Stimulated activated CD8-positive, alpha-beta memory T cell treated with anti-CD3 and anti-CD28 coated beads, Interleukin-7, amount 100 ng/mL, for 24 hours (primary cell): ENCODE measurements at regions not wholly inside any gene's neighbourhood (a gene's known extent, or its start where the extent isn't known, plus 50 kb on each side); places are given as distances from the start of the nearest gene placed in this dataset.
"Not testable (repeated sequence)": the region's sequence is repeated elsewhere in the genome, so short reads cannot be mapped to it uniquely, and the experiment has no call there.

ENCODE experiments used
- DNase-seq: peaks from one replicate; pipeline ENCODE4 v3.0.0-alpha.2; 2020; ENCODE audit warnings: low read depth

- DNase-seq = no peak
Observed at GRCh38 chr12:131192951-131193350, 239.2 kb downstream of the ADGRD1 start.

DNA sequence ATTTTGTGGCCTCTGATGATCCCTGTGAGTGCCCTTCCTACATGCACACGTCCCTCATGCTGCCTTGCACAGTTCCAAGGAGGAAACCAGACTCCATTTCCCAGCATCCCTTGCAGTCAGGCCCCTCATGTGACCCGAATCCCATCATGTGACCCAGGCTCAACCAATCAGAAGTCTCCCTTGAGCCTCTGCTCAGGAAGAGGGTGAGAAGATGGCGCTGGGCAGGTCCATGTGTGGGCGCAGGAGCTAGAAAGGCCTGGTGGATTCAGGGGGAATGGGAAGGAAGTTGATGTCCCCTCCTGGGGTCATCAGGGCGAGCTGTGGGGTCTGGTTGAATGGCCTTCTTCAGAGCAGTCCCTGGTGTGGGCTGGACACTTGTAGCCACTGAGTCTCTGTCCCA, 240.5 kb downstream of the ADGRD1 start:
- DNase-seq = no peak

GRCh38 chr12:131195796-131196195, 242.1 kb downstream of the ADGRD1 start:
- DNase-seq = no peak

- DNase-seq = no peak
Observed at GRCh38 chr12:131196220-131196619, 242.5 kb downstream of the ADGRD1 start.

- DNase-seq = no peak
Observed at GRCh38 chr12:131197490-131197889, 243.8 kb downstream of the ADGRD1 start.

DNA sequence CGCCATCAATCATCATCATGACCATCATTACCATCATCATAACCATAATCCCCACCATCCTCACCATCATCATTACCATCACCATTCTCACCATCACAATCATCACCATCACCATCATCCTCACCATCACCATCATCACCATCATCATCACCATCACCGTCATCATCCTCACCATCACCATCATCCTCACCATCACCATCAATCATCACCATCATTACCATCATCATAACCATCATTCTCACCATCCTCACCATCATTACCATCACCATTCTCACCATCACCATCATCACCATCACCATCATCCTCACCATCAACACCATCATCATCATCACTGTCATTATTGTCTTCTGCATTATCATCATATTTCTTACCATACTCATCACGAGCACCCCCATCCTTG, 245.5 kb downstream of the ADGRD1 start:
- no peak for DNase-seq

GRCh38 chr12:131201912-131202311, 248.2 kb downstream of the ADGRD1 start:
- DNase-seq = not testable (repeated sequence)

GRCh38 chr12:131202592-131203378, 249.1 kb downstream of the ADGRD1 start:
- DNase-seq = no peak

DNA sequence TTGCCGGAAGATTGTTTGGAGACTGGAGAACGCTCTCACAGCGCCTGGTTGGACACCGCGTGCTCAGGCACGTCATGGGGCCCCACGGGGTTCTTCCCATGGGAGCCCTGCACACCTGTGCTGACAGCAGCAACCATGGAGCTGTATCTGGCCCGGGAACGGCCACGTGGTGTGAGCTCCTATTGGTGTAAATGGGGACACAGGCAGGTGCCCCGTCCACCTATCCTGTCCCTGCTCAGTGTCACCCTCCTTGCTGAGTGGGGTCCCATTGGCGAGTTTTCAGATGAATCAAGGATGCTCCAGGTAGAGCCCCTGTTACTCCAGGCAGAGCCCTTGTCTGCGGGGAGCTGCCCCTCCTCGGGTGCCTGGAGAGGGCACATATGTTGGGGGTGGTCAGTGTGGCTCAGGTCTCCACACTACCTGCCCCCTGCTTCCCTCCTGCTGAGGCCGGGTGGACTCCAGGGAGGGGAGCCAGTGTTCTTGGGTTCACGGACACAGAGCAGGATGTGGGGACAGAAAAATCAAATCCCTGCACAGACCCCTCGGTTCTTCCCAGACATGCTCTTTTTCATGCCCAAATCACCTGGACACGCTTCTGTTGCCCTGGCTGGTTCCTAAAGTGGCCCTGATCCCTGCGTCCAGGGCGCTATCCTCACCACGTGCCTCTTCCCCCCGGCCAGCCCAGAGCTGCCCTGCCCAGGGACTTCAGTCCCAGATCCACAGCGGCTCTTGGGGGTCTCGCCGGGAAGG, 250.1 kb downstream of the ADGRD1 start:
- DNase-seq = no peak

DNA sequence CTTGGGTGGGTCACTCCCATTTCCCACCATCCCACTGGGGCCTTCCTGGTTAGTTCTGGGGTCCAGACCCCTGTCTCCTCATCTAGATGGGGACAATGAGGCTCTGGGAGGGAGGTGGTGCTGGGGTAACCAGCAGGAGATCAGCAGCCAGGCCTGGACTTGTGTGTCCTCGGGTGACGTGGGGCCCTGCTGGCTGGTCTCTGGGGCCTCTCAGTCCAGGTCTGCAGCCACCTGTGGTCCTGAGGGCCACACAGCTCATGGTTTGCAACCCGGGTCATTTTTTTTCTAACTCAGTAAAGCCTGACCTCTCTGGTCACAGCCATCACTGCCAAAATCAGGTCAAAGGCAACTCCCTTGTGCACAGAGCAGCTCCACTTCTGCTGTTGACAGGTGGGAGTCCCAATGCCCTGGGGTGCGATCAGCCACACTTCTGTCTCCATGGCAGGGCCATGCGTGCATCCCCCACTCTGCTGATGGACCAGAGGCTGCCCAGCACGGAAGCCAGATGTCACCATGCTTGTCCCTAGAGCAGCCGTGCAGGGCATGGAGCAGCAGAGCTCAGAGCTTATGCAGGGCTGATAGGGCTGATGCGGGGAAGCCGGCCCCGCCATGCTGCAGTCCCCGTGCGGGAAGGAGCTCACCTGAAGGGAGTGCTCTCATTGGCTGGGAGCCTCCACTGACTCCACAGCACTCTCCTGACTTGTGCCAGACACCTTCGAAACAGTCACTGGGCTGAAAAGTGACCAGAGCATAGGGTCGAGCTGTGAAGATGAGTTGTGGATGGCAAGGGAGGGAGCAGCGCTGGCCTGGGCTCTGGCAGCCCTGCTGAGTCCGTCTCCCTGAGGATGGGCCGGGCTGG, 250.9 kb downstream of the ADGRD1 start:
- no peak for DNase-seq

DNA sequence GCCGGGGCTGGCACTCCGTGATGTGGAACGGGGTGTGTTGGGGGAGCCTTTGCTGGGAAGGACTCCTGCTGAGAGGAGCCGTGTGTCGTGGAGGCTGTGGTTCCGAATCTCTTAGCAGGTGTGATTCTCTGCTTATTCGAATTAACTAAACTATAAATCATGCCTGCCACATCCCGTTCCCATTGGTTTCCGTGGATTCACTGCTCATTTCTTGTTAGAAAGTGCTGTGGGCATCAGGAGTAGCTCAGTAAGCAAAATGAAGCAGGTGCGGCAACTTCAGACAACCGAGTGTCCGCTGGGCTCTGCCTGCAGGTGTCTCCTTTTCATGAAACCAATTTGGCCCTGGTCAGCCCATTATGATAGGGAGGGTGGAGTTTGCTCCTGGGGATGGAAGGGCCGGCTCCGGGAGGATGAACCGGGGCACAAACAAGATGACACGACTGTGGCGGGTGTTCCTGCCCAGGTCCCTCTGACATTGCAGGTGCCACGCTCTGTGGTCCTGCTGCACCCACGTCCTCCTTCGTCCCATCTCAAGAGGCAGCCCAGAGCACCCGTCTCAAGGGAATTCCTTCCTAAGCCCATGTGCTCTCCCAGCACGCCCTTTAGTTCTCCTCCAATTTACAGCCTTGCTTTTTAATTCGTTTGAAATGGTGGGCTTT, 251.7 kb downstream of the ADGRD1 start:
- DNase-seq = not testable (repeated sequence)

DNA sequence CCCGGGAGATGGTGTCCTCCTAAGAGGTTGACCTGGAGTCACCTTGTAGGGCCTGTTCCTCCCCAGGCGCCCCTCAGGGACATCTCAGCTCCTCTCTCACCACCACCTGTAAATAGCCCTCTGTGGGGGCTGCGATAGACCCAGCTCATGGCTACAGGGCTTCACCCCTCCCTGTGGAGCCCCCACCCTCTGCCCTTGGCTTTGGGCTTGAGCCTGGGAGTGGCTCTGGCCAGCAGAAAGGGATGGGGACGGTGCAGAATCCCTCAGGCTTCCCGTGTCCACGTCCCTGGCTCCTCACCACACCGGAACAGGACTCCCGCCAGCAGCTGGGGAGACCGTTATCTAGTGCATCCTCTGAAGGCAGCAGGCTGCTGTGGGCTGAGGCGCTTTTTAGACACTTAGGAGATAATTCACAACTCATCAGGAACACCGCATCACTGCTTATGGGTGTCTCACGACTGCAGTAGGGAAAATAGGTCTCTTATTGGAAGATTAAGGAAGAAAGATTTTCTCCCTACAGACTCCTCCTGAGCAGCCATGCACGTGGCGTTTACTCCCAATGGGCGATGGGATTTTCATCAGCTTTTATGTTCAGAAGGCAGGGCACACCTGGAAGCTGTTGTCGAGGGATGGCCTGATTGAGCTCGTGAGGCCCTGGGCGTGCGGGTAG, 253.1 kb downstream of the ADGRD1 start:
- not testable (repeated sequence) for DNase-seq

GRCh38 chr12:131207300-131207660, 253.6 kb downstream of the ADGRD1 start:
- not testable (repeated sequence) for DNase-seq

- not testable (repeated sequence) for DNase-seq
Observed at GRCh38 chr12:131207841-131208240, 254.1 kb downstream of the ADGRD1 start.

- no peak for DNase-seq
Observed at GRCh38 chr12:131208425-131208824, 254.7 kb downstream of the ADGRD1 start.

DNA sequence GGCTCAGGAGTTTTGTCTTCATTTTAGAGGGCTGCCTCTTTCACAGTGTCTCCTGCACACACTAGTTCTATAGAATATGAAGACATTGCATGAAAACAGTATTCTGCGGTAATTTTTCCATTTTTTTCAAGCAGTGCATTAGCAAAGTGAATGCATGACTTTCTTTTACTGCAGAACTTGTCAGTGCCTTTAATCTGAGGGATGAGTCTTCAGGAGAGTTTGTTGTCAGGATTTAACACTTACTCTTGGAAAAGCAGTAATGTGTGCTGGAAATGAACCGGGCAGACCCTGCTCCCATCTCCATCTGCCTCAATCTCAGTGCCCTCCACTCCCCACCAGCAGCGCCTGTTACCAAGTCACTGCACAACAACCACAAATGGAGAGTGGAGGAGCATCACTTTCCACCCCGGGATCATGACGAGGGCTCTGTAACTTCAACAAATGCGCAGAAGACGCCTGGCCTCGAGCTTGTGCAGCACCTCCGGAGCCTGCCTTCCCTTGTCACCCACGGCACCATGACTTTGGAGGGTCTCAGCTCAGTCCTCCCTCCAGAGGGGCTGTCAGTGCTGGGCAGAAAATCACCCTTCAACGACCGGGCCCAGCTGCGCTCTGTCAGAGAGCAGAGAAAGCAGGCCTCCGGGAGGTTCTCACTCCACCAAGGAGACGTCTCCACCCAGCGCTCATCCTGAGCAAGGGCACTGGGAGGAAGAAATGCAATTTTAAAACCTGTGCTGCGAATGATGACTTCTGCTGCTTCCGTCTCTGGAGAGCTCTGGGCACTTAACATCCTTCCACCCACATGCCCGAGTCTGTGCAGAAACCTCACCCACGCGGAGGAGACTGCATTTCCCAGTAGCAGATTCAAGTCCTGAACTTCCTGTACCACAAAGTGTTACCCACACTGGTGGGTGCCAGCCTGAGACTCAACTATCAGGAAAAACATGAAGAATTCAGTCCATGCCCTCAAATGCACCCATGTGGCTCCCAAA, 255.7 kb downstream of the ADGRD1 start:
- DNase-seq = no peak

DNA sequence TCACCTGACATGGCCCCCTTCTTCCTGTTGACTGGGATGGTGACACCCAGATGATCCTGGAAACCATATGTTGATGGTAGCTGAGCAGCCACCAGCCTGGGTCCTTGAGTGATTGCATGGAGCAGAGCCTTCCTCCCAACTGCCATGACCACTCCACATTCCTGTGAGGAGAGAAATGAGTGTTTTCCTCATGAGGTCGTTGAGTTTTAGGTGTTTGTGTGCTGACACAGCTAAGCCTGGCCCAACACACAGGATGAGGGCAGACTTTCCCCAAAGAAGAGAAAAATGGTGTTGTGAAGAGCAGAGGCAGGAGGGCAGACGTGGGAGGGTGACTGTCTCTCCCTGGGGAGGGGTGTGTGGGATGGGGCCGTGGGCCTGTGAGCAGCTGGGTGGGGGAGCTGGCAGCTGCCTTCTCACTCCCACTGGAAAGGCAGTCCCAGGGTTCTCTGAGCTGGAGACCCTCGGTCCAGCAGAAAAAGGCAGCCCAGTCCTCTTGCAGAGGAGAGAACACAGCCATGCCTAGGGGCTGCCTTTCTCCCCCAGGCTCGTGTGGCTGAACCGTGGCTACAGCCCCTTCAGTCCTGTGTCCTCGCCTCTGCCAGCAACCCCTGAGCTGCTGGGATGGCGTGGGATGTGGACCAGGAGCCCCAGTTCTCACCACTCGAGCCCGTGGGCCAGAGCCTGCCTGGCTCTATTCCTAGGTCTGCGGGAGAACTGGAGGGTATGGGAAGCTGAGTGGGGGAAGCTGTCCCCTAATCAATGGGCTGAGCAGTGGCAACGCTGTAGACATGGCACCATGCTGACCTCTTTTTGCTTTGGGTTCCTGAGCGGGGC, 257.0 kb downstream of the ADGRD1 start:
- DNase-seq = no peak

DNA sequence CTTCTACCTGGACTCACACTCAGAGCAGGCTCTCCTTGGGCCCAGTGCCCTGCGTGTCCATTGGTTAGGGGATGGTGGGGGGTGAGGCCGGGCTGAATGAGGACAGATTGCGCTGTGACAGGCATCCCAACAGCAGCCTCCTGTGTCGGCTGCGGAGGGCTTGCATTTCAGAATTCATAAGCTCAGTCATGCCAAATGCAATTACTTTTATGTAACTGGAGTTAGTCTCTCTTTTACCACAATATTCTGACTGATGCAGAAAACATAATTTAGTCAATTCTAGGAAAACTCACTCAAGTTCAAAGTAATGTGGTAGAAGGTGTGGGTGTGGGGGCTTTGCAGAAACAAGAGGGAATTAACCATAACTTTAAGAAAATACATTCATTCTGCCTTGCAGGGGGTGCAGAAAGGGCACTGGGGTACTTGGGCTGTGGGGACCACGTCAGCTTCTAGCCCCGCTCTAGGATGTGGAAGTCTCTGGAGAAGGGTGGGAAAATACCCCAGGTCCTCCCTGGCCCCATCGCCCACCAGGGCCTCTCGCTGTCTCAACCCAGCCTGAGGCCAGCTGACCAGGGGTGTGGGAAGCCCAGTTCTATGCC, 257.7 kb downstream of the ADGRD1 start:
- DNase-seq = no peak

- no peak for DNase-seq
Observed at GRCh38 chr12:131213896-131214442, 260.3 kb downstream of the ADGRD1 start.
